Suprapubic skin (tissue), 3 donors: ENCODE measurements at regions not wholly inside any gene's neighbourhood (a gene's known extent, or its start where the extent isn't known, plus 50 kb on each side); places are given as distances from the start of the nearest gene placed in this dataset.

Source experiments
- CTCF ChIP-seq, 2 donors: fragments of 200-600 bp in 1 of 2; fragments of 450-650 bp in 1 of 2; sonication (generic) in 1 of 2; IDR thresholded peaks; one replicate each; pipeline ENCODE4 v1.5.1; 2016 to 2019; ENCODE audit warnings: antibody characterized with exemption in 2 of 2, mild to moderate bottlenecking in 1 of 2, moderate library complexity in 1 of 2
- EP300 ChIP-seq: sonication (generic); formaldehyde crosslinking; IDR thresholded peaks from one replicate; pipeline ENCODE4 v1.6.1; 2017; ENCODE audit warnings: antibody characterized with exemption
- POLR2A ChIP-seq, 2 donors: fragments of 450-650 bp; IDR thresholded peaks; one replicate each; pipeline ENCODE4 v1.6.1; 2017; ENCODE audit warnings: antibody characterized with exemption in 2 of 2, mild to moderate bottlenecking in 2 of 2, moderate library complexity in 2 of 2

- TF ChIP-seq EP300 (no peak), CTCF (IDR thresholded peaks at IDR 0.05) (no peak), POLR2A (IDR thresholded peaks at IDR 0.05) (no peak)
Observed at GRCh38 chr5:82549263-82549662, 271.1 kb upstream of the RPS23 start.
